GM19452 (cell line): ENCODE measurements at regions not wholly inside any gene's neighbourhood (a gene's known extent, or its start where the extent isn't known, plus 50 kb on each side); places are given as distances from the start of the nearest gene placed in this dataset.

Experiments used
- ATAC-seq: cut with Tn5 transposase; IDR thresholded peaks from one replicate; pipeline ENCODE4 v1.9.1; 2021; ENCODE audit not compliant: unreplicated experiment

GRCh38 chr1:219993554-219994433 is 52.5 kb downstream of the EPRS1 start:
- no peak for ATAC-seq

DNA sequence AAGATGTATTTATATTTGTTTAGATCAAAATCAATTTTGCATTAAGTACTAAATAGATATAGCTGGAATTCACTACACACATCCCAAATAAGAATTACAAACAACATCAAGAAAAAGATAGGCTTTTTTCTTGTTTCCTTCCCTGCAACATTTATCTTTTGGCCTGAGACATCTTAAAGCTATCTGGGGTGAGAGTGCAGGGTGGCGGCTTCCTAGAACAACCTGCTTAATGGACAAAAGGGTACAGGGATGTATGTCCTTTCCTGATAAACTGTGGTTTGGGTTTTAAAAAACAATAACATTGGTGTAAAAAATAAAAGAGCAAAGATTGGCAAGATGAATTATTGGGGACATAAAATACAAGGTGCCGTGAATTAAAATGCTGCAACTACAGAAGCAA is 54.4 kb downstream of the EPRS1 start:
- ATAC-seq: no peak

DNA sequence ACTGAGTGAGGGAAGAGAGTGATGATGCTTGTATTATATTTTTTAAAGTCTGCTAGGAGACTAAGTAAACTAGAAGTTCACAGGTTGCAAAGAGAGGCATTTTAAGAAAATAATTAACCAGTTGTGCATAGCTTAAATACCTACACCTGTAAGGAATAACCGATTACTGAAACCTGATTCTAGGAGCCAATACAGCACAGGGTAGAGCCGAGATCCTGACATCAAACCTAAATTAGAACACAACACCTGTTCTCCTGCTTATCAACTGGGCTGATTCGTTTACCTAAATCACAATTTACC is 54.8 kb downstream of the EPRS1 start:
- ATAC-seq: no peak

DNA sequence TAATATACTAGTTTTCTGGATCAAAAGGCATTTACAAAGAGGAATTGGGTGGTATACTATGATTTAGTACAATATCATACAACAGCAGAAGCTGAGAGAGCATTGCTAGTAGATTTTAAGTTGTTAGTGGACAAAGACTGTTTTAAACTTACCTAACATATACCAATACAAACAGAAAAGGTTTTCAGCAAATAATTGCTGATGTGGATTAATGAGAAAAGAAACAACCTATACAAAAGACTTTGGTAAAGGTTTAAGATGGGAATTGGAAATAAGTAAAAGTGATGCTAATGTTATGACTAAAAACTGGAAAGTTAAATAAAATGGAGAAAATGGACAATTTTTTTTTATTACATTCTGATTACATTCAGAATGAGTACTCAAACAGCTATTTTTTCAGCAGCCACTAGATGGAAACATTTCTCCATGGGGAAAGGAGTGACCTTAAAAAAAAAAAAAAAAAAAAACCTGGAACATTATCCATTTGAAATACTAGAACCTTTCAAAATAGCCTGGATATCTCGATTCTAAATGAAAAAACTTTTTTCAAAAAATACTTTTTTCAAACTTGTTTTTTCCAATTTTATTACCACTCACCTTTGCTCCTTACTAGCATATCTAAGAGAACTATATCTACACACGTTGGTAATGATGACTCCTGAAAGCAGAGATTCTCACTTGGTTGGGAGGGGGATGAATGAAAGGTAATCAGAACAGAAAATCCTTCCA is 55.4 kb downstream of the EPRS1 start:
- no peak for ATAC-seq

DNA sequence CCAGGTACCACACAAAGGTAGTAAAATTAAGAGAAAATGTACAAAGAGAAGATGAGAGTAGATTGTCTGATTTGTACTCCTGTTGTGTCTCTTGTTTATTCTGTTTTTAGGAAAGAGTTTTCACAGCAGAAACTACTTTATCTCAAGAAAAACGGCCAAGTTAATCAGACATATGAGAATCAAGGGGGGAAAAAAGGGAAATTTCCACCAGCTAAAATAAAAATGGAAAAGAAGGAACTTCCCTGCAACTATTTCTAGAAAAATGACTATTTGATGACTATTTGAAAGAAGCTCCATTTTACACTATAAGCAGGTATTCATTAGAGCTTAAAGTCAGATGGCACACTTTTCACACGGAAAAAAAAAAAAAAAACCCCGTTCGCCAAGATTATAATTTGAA is 56.5 kb downstream of the EPRS1 start:
- no peak for ATAC-seq

DNA sequence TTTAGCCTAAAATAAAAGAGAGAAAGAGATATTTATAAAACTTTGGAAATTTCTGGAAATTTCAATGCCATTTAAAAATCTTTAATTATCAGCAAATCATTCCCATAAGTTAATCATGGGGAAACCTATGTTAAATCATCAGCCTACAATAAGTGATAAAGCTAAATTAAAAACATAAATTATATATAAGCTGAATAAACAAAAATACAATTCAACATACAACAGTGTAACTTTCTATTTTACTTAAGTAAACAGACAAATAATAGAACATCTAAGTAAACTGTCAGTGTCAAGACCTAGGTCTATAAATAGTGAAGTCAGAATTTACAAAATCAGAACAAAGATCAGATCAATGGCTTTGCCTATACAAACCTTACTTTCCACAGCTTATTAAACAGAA is 57.5 kb downstream of the EPRS1 start:
- ATAC-seq: no peak

- ATAC-seq: peak; percentile 75
These were observed 57.9 kb downstream of the EPRS1 start for GRCh38 chr1:219988387-219988786.

GRCh38 chr1:219987325-219987724 is 59.0 kb upstream of the SLC30A10 start:
- ATAC-seq: no peak

DNA sequence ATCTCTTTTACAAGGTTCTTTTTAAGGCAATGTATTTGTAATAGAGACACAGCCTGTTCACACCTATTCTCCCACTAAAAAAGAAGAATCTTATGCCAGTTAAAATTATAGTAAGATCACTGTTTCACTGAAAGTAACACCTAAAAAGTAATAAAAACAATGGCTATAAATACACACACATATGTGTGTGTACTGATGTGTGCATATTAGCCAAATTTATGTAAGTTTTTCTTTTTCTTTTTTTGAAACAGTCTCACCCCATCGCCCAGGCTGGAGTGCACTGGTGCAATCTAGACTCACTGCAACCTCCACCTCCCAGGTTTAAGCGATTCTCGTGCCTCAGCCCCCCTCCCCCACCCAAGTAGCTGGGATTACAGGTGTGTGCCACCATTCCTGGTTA is 56.8 kb upstream of the SLC30A10 start:
- no peak for ATAC-seq
